Neural progenitor cell (in vitro differentiated cells): ENCODE measurements at regions not wholly inside any gene's neighbourhood (a gene's known extent, or its start where the extent isn't known, plus 50 kb on each side); places are given as distances from the start of the nearest gene placed in this dataset.

ENCODE experiments used
- EZH2 ChIP-seq: fragments of 200-600 bp; sonication (generic); IDR thresholded peaks from 2 replicates; pipeline ENCODE4 v1.6.1; 2017; ENCODE audit warnings: antibody characterized with exemption, mild to moderate bottlenecking, moderate library complexity
- TF ChIP-seq, protein P1 (sequence below): fragments of 200-600 bp; sonication (generic); IDR thresholded peaks from 2 replicates; pipeline ENCODE4 v1.5.1; 2017; ENCODE audit warnings: antibody characterized with exemption, mild to moderate bottlenecking

DNA sequence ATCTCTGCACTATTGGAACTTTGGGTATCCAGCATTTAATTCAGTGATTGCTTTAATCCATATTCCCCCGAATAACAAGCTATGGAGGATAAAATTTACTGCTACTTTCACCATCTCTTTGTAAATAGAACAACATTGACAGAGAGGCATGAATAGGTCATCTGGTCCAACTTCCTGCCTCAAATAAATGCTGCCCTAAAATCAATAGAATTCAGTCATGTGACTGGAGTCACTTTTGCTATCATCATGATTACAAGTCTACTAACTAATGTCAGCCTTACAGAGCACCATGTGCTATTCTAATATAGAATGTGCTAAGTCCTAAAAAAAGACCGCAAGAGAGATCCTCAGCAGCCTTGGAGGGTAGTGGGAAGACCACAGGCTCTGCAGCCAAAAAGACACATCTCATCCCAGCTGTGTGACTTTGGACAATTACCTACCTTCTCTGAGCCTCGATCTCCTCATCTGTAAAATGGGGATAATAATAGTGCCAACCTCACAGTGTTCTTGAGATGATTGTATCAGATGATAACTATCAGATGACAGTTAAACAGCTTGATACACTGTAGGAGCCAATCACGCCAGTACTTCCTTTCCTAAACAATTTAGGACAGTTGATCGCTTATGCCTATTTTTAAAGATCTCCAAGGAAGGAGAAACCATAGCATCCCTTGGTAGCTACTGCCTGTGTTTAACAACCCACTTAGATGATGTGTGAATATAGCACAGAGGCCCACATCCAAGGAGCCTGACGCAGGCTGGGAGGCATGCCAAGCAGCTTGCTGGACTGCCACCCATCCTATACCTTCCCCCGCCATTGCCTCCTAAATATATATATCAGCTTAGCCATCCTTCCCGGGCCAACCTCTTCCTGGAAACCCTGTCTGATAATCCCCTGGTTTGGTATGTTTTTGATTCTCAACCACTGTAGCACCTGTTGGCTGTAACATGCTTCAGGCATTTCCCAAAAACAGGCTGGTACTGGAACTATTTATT, 77.3 kb upstream of the PHF21A start:
- TF ChIP-seq, protein P1, sequence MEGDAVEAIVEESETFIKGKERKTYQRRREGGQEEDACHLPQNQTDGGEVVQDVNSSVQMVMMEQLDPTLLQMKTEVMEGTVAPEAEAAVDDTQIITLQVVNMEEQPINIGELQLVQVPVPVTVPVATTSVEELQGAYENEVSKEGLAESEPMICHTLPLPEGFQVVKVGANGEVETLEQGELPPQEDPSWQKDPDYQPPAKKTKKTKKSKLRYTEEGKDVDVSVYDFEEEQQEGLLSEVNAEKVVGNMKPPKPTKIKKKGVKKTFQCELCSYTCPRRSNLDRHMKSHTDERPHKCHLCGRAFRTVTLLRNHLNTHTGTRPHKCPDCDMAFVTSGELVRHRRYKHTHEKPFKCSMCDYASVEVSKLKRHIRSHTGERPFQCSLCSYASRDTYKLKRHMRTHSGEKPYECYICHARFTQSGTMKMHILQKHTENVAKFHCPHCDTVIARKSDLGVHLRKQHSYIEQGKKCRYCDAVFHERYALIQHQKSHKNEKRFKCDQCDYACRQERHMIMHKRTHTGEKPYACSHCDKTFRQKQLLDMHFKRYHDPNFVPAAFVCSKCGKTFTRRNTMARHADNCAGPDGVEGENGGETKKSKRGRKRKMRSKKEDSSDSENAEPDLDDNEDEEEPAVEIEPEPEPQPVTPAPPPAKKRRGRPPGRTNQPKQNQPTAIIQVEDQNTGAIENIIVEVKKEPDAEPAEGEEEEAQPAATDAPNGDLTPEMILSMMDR: no peak
- TF ChIP-seq EZH2: no peak
